A673 (cell line): ENCODE measurements at regions not wholly inside any gene's neighbourhood (a gene's known extent, or its start where the extent isn't known, plus 50 kb on each side); places are given as distances from the start of the nearest gene placed in this dataset.

ENCODE experiments used
- EZH2 ChIP-seq: fragments of 200-600 bp; sonication (generic); IDR thresholded peaks from 2 replicates; pipeline ENCODE4 v1.6.1; 2017; ENCODE audit warnings: borderline replicate concordance, low read depth, mild to moderate bottlenecking, mixed read lengths, antibody characterized with exemption, low read length; ENCODE audit not compliant: poor library complexity, severe bottlenecking
- TF ChIP-seq, protein P1 (sequence below): fragments of 300-800, 200-600 bp; sonication (generic); conservative IDR thresholded peaks from 2 replicates; pipeline ENCODE4 v1.5.1; 2017; ENCODE audit warnings: low read depth, mild to moderate bottlenecking, antibody characterized with exemption, low read length, moderate library complexity, mixed read lengths

DNA sequence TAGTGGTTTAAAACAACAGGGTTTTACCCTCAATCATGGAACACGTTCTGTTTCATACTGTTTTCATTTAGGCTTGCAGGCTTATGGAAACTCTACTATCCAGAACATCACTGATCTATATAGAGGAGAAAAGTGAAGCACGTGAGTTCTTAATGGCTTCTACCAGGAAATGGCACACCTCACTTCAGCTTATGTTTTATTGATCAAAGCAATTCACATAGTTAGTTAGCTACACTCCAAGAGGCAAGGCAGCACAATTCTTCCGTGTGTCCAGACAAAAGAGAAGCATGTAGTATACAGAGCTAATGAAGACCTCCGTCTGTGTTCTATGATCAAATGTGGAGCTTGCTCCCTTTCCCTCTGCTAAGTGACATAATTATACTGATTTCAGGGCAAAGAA, 353.3 kb upstream of the CD180 start:
- TF ChIP-seq, protein P1, sequence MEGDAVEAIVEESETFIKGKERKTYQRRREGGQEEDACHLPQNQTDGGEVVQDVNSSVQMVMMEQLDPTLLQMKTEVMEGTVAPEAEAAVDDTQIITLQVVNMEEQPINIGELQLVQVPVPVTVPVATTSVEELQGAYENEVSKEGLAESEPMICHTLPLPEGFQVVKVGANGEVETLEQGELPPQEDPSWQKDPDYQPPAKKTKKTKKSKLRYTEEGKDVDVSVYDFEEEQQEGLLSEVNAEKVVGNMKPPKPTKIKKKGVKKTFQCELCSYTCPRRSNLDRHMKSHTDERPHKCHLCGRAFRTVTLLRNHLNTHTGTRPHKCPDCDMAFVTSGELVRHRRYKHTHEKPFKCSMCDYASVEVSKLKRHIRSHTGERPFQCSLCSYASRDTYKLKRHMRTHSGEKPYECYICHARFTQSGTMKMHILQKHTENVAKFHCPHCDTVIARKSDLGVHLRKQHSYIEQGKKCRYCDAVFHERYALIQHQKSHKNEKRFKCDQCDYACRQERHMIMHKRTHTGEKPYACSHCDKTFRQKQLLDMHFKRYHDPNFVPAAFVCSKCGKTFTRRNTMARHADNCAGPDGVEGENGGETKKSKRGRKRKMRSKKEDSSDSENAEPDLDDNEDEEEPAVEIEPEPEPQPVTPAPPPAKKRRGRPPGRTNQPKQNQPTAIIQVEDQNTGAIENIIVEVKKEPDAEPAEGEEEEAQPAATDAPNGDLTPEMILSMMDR: no peak
- TF ChIP-seq EZH2: no peak
